IMR-90 (cell line): ENCODE measurements at regions not wholly inside any gene's neighbourhood (a gene's known extent, or its start where the extent isn't known, plus 50 kb on each side); places are given as distances from the start of the nearest gene placed in this dataset.

ENCODE experiments used
- ATAC-seq: fragments of 200-7000 bp; cut with Tn5 transposase; 2 replicates; pipeline ENCODE4 v1.9.1; 2020; ENCODE audit warnings: low read depth, mild to moderate bottlenecking, moderate library complexity
- BruUV-seq: library from RNA; stranded (reverse); fragments of 400-500 nt; replicated peaks from 2 replicates; lab custom pipeline; 2021; lab: Mats Ljungman, UMichigan
- CTCF ChIA-PET: fragments of 300-600 bp; formaldehyde crosslinking; extraction: SDS; loops from one replicate; lab custom pipeline; 2021; ENCODE audit warnings: antibody characterized with exemption; lab: Yijun Ruan, JAX
- POLR2A ChIA-PET: fragments of 300-600 bp; sonication (Branson Sonifier 250); formaldehyde crosslinking; loops from one replicate; lab custom pipeline; 2022; ENCODE audit warnings: antibody characterized with exemption; ENCODE audit not compliant: unreplicated experiment; lab: Charles Lee
- DNase-seq: peaks from one replicate; pipeline ENCODE4 v3.0.0; 2013
- H2AFZ ChIP-seq: replicated peaks from 2 replicates; pipeline ENCODE3; 2013; ENCODE audit warnings: low read length, mild to moderate bottlenecking; ENCODE audit not compliant: poor library complexity
- H2AK5ac ChIP-seq: 2 replicates; pipeline ENCODE4 v1.6.1; 2013; ENCODE audit warnings: low read depth, low read length, inconsistent platforms
- H2AK9ac ChIP-seq: replicated peaks from 2 replicates; pipeline ENCODE3; 2013; ENCODE audit warnings: mild to moderate bottlenecking, low read depth, low read length, moderate library complexity; ENCODE audit not compliant: poor library complexity
- H2BK120ac ChIP-seq: 2 replicates; pipeline ENCODE4 v1.6.1; 2013; ENCODE audit warnings: low read depth, low read length, inconsistent platforms
- H2BK15ac ChIP-seq: 3 replicates; pipeline ENCODE4 v1.6.1; 2013; ENCODE audit warnings: low read depth, low read length, inconsistent platforms
- H2BK20ac ChIP-seq: 2 replicates; pipeline ENCODE4 v1.6.1; 2013; ENCODE audit warnings: low read depth, mild to moderate bottlenecking, inconsistent platforms, low read length, moderate library complexity
- H2BK5ac ChIP-seq: 2 replicates; pipeline ENCODE4 v1.6.1; 2013; ENCODE audit warnings: mild to moderate bottlenecking, low read depth, low read length, inconsistent platforms; ENCODE audit not compliant: poor library complexity, severe bottlenecking
- H3K14ac ChIP-seq: replicated peaks from 2 replicates; pipeline ENCODE4 v1.6.1; 2013; ENCODE audit warnings: low read depth, low read length, inconsistent platforms
- H3K18ac ChIP-seq: 2 replicates; pipeline ENCODE4 v1.6.1; 2013; ENCODE audit warnings: low read depth, low read length, control low read depth
- H3K23ac ChIP-seq: 2 replicates; pipeline ENCODE4 v1.6.1; 2013; ENCODE audit warnings: low read depth, low read length, inconsistent platforms
- H3K27ac ChIP-seq: 2 replicates; pipeline ENCODE4 v1.5.1; 2013; ENCODE audit warnings: mild to moderate bottlenecking, control low read depth, low read length; ENCODE audit not compliant: insufficient read depth
- H3K27me3 ChIP-seq: 2 replicates; pipeline ENCODE4 v1.6.1; 2013; ENCODE audit warnings: low read length; ENCODE audit not compliant: control insufficient read depth, insufficient read depth
- H3K36me3 ChIP-seq: 2 replicates; pipeline ENCODE4 v1.6.1; 2013; ENCODE audit warnings: low read length, mixed read lengths; ENCODE audit not compliant: control insufficient read depth, insufficient read depth
- H3K4ac ChIP-seq: 2 replicates; pipeline ENCODE4 v1.6.1; 2013; ENCODE audit warnings: low read depth, low read length, inconsistent platforms
- H3K4me1 ChIP-seq: 2 replicates; pipeline ENCODE4 v1.6.1; 2013; ENCODE audit warnings: low read length, mixed read lengths; ENCODE audit not compliant: control insufficient read depth, insufficient read depth
- H3K4me2 ChIP-seq: 2 replicates; pipeline ENCODE4 v1.6.1; 2013; ENCODE audit warnings: low read depth, mild to moderate bottlenecking, control low read depth, low read length, moderate library complexity
- H3K4me3 ChIP-seq: 2 replicates; pipeline ENCODE4 v1.5.1; 2013; ENCODE audit warnings: low read depth, mild to moderate bottlenecking, control low read depth, low read length, moderate library complexity; ENCODE audit not compliant: insufficient read depth
- H3K56ac ChIP-seq: 2 replicates; pipeline ENCODE4 v1.6.1; 2013; ENCODE audit warnings: low read length, inconsistent platforms; ENCODE audit not compliant: insufficient read depth; ENCODE audit errors: extremely low read depth
- H3K79me1 ChIP-seq, 2 experiments: 2 replicates each; pipeline ENCODE4 v1.6.1; 2013; ENCODE audit warnings: low read length in 2 of 2, inconsistent platforms in 1 of 2, low read depth in 1 of 2
- H3K9ac ChIP-seq: 2 replicates; pipeline ENCODE4 v1.6.1; 2013; ENCODE audit warnings: low read depth, low read length, control low read depth
- H3K9me1 ChIP-seq: 2 replicates; pipeline ENCODE4 v1.6.1; 2013; ENCODE audit warnings: low read length, inconsistent platforms; ENCODE audit not compliant: insufficient read depth
- H3K9me3 ChIP-seq: 2 replicates; pipeline ENCODE4 v1.6.1; 2013; ENCODE audit warnings: low read length; ENCODE audit not compliant: control insufficient read depth, insufficient read depth
- H4K20me1 ChIP-seq: 2 replicates; pipeline ENCODE4 v1.6.1; 2013; ENCODE audit warnings: low read length, inconsistent platforms; ENCODE audit not compliant: insufficient read depth
- H4K5ac ChIP-seq: 2 replicates; pipeline ENCODE4 v1.6.1; 2013; ENCODE audit warnings: mild to moderate bottlenecking, low read depth, low read length, control low read depth
- H4K8ac ChIP-seq, 2 experiments: 2 replicates each; pipeline ENCODE4 v1.6.1; 2013; ENCODE audit warnings: low read depth in 2 of 2, low read length in 2 of 2, control low read depth in 1 of 2, inconsistent platforms in 1 of 2
- H4K91ac ChIP-seq: 2 replicates; pipeline ENCODE4 v1.6.1; 2013; ENCODE audit warnings: low read depth, low read length, inconsistent platforms; ENCODE audit not compliant: insufficient read depth
- CHD1 ChIP-seq: IDR thresholded peaks from 2 replicates; pipeline ENCODE4 v1.6.1; 2012; ENCODE audit warnings: low read depth, low read length, improper control_type of control experiment
- ELK1 ChIP-seq: fragments of 150-350 bp; IDR thresholded peaks from 2 replicates; pipeline ENCODE4 v1.6.1; 2016; ENCODE audit warnings: low read depth, mild to moderate bottlenecking, low read length, moderate library complexity, borderline replicate concordance
- MXI1 ChIP-seq: IDR thresholded peaks from 2 replicates; pipeline ENCODE4 v1.6.1; 2012; ENCODE audit warnings: low read depth, mild to moderate bottlenecking, low read length, moderate library complexity, borderline replicate concordance
- POLR2A ChIP-seq: IDR thresholded peaks from 2 replicates; pipeline ENCODE4 v1.6.1; 2012; ENCODE audit warnings: mild to moderate bottlenecking, low read depth, low read length
- WGBS, 2 experiments: methylation state at CpG; one replicate each; pipeline versions ENCODE4 v1.1.5 to v1.1.7; 2013; ENCODE audit warnings: missing lambda C conversion rate in 2 of 2; ENCODE audit not compliant: insufficient read length in 1 of 2; ENCODE audit errors: extremely low coverage in 2 of 2; 5-methylcytosine and 5-hydroxymethylcytosine counted together
- dilution Hi-C: fragments of 300-500 bp; cut with HindIII; formaldehyde crosslinking; loops from one replicate; pipeline ENCODE4 v1.14.3; 2018; ENCODE audit warnings: low sequenced_read_pairs; ENCODE audit not compliant: unreplicated experiment
- in situ Hi-C: fragments of 300-500 bp; cut with MboI; formaldehyde crosslinking; loops from 3 replicates; pipeline ENCODE4 v1.14.3; 2019; ENCODE audit warnings: low sequenced_read_pairs, inconsistent platforms, mixed read lengths
- intact Hi-C: fragments of 100-400 bp; cut with micrococcal nuclease; formaldehyde crosslinking; loops from 2 replicates; pipeline ENCODE4 v1.10.0; 2022

GRCh38 chr11:121958971-121959325 is 157.1 kb downstream of the BLID start:
- DNase-seq (peak; percentile 21), ATAC-seq (peak; percentile 13; the same call in 1 of the 2 replicates)
- H3K4ac ChIP-seq, result no peak overlapping the region
- WGBS, 2 experiments, result 37% methylated on average over 5 of the region's 5 CpGs; no CpG with 5 or more reads in 1 of the 2 experiments
- ChIA-PET POLR2A (no interaction called here), CTCF (interaction anchor here (0.5 to 1.0 kb wide), 2 partner anchors 143 to 236 kb away, joined by 3 to 4 read pairs; no protein-coding TSS in a partner anchor)
- H3K9me1 ChIP-seq, result no peaks in the 10 kb centered on the region; the same call in 1 of the 2 replicates
- H3K4me3 ChIP-seq, result no peak overlapping the region
- 0 out of 3 replicates have a peak overlapping the region, but pooled peaks have one; percentile 1 for H2BK15ac ChIP-seq
- no peak overlapping the region for H3K27ac ChIP-seq
- no peak overlapping the region for H2AK9ac ChIP-seq
- no peak overlapping the region for H2AK5ac ChIP-seq
- H2BK5ac ChIP-seq, result no peak overlapping the region
- no peak overlapping the region for H4K5ac ChIP-seq
- H3K56ac ChIP-seq, result no peak overlapping the region
- H2BK20ac ChIP-seq, result no peak overlapping the region
- H4K8ac ChIP-seq, result no peak overlapping the region
- dilution Hi-C loops, result no loop called here
- peak overlapping the region; percentile 10; the same call in 1 of the 2 replicates for H3K14ac ChIP-seq
- no peak overlapping the region for H4K91ac ChIP-seq
- 0 out of 2 replicates have a peak overlapping the region, but pooled peaks have one; percentile 32 for H3K4me2 ChIP-seq
- H4K20me1 ChIP-seq, result no peaks in the 10 kb centered on the region
- no TSS peak for BruUV-seq
- no peak overlapping the region for H2BK120ac ChIP-seq
- no peaks in the 10 kb centered on the region for H3K27me3 ChIP-seq
- in situ Hi-C loops, result no loop called here
- H2AFZ ChIP-seq, result peak overlapping the region; percentile 18
- no peak for TF ChIP-seq MXI1
- TF ChIP-seq ELK1, result no peak
- TF ChIP-seq CHD1, result no peak
- no peak for TF ChIP-seq POLR2A
- no peak overlapping the region for H3K9ac ChIP-seq
- H3K18ac ChIP-seq, result no peak overlapping the region
- peaks cover 4% of the 10 kb centered on the region for H3K4me1 ChIP-seq
- intact Hi-C loops, result no loop called here
- H3K9me3 ChIP-seq, result no peaks in the 10 kb centered on the region
- no peaks in the 10 kb centered on the region for H3K79me1 ChIP-seq
- H3K36me3 ChIP-seq, result no peaks in the 10 kb centered on the region
- H3K23ac ChIP-seq, result no peak overlapping the region
